ENCODE measurements at regions not wholly inside any gene's neighbourhood (a gene's known extent, or its start where the extent isn't known, plus 50 kb on each side); places are given as distances from the start of the nearest gene placed in this dataset.

GRCh38 chr10:85170026-85170425, 841.6 kb downstream of the CCSER2 start:
- TF ChIP-seq, protein P1, sequence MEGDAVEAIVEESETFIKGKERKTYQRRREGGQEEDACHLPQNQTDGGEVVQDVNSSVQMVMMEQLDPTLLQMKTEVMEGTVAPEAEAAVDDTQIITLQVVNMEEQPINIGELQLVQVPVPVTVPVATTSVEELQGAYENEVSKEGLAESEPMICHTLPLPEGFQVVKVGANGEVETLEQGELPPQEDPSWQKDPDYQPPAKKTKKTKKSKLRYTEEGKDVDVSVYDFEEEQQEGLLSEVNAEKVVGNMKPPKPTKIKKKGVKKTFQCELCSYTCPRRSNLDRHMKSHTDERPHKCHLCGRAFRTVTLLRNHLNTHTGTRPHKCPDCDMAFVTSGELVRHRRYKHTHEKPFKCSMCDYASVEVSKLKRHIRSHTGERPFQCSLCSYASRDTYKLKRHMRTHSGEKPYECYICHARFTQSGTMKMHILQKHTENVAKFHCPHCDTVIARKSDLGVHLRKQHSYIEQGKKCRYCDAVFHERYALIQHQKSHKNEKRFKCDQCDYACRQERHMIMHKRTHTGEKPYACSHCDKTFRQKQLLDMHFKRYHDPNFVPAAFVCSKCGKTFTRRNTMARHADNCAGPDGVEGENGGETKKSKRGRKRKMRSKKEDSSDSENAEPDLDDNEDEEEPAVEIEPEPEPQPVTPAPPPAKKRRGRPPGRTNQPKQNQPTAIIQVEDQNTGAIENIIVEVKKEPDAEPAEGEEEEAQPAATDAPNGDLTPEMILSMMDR (IDR thresholded peaks at IDR 0.05) = no peak
- TF ChIP-seq IRF1 (CRISPR knock-in tag; IDR thresholded peaks at IDR 0.05) = no peak
- no peak for TF ChIP-seq CBFB (CRISPR knock-in tag; IDR thresholded peaks at IDR 0.05; ENCODE audit: low read depth)
- TF ChIP-seq, protein P2, sequence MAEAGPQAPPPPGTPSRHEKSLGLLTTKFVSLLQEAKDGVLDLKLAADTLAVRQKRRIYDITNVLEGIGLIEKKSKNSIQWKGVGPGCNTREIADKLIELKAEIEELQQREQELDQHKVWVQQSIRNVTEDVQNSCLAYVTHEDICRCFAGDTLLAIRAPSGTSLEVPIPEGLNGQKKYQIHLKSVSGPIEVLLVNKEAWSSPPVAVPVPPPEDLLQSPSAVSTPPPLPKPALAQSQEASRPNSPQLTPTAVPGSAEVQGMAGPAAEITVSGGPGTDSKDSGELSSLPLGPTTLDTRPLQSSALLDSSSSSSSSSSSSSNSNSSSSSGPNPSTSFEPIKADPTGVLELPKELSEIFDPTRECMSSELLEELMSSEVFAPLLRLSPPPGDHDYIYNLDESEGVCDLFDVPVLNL (CRISPR knock-in tag; IDR thresholded peaks at IDR 0.05; ENCODE audit: borderline replicate concordance, low read depth) = no peak
- no peak for TF ChIP-seq CREM (CRISPR knock-in tag; IDR thresholded peaks at IDR 0.05)
- TF ChIP-seq EMX1 (CRISPR knock-in tag; IDR thresholded peaks at IDR 0.05) = no peak
- TF ChIP-seq JUN (CRISPR knock-in tag; IDR thresholded peaks at IDR 0.05) = no peak
- no peak for TF ChIP-seq MAX (CRISPR knock-in tag; IDR thresholded peaks at IDR 0.05)

Measured in WTC11 (cell line).